NCI-H226 (cell line): ENCODE measurements at regions not wholly inside any gene's neighbourhood (a gene's known extent, or its start where the extent isn't known, plus 50 kb on each side); places are given as distances from the start of the nearest gene placed in this dataset.

Source experiments
- DNase-seq: peaks from one replicate; pipeline ENCODE4 v3.0.0-alpha.2; 2015

- no peak for DNase-seq
Measured at GRCh38 chr3:116849261-116849688, 139.7 kb downstream of the TUSC7 start.

GRCh38 chr3:116852803-116853202 is 143.2 kb downstream of the TUSC7 start:
- no peak for DNase-seq

- DNase-seq = no peak
Measured at GRCh38 chr3:116863270-116863770, 153.7 kb downstream of the TUSC7 start.

- no peak for DNase-seq
Measured at GRCh38 chr3:116863822-116864589, 154.4 kb downstream of the TUSC7 start.

DNA sequence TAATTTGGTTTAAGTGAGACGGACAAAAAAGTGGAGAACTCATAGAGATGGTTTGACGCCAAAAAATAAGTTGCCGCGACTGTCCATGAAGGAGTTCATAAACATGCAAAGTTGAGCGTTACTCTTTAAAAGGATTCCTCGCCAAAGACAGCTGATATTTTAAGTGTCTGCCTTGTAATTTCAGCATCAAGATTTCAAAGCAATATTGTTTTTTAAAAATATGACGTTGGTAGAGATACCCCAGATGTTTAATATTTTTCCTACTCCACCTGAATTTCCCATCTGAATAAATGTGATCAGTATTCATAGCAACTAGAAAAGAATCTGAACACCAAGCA is 155.0 kb downstream of the TUSC7 start:
- no peak for DNase-seq

- no peak for DNase-seq
Measured at GRCh38 chr3:116870379-116870778, 160.8 kb downstream of the TUSC7 start.

- no peak for DNase-seq
Measured at GRCh38 chr3:116871905-116872304, 162.3 kb downstream of the TUSC7 start.

DNA sequence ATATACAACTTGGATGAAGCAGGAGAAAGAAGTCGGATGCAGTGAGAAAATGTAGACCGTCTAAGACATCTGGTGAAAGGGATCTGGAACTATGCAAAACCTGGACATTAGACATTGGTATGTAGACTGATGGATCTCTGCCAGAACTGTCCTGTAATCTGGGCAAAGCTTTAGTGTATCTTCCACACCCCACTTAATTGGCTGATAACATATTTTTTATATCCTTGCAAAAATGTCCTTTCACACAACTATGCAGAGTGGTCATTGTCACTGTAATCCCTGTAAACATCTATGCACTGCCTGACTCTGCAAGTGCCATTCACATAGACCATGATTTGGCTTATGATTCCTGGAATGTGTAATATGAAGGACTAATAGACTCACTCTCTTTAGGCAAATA is 163.1 kb downstream of the TUSC7 start:
- no peak for DNase-seq

- no peak for DNase-seq
Measured at GRCh38 chr3:116873142-116873541, 163.6 kb downstream of the TUSC7 start.

DNA sequence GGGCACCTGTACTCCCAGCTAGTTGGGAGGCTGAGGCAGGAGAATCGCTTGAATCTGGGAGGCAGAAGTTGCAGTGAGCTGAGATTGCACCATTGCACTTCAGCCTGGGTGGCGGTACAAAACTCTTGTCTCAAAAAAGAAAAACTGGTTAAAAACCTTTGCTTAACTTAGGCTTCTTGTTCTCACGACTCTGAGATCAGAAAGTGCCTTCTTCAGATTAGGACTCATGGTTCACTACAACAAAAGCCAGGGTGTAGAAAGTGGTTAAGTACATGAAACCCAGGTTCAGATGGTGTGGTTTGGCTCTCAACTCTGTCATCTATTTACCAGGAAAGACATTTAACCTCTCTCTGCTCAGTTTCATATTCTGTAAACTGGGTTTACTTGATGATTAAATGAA is 168.4 kb downstream of the TUSC7 start:
- DNase-seq = no peak

GRCh38 chr3:116886202-116886893 is 176.8 kb downstream of the TUSC7 start:
- DNase-seq = no peak

- no peak for DNase-seq
Measured at GRCh38 chr3:116896116-116896515, 186.5 kb downstream of the TUSC7 start.

GRCh38 chr3:116897382-116897781 is 187.8 kb downstream of the TUSC7 start:
- no peak for DNase-seq

DNA sequence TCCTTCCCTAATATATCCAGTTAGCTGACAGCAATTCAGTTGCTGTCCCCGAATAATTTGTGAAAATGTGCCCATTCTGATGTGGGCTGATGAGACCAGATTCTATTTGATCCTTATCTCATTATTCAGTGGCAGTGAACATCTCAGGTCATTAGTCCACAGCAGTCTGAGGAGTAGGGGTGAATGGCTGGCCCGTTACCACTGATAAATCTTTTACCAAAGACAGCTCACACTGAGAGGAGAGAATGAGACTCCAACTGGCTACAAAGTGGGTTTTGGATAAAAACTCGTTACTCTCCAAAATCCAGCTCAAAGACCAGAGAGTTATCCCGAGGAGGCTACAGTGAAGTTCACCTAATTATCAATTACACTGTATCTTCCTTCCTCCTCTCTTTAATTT is 189.7 kb downstream of the TUSC7 start:
- DNase-seq = no peak

GRCh38 chr3:116905334-116905733 is 195.8 kb downstream of the TUSC7 start:
- DNase-seq = no peak

- no peak for DNase-seq
Measured at GRCh38 chr3:116905794-116906193, 196.2 kb downstream of the TUSC7 start.

- DNase-seq = no peak
Measured at GRCh38 chr3:116912116-116912515, 202.5 kb downstream of the TUSC7 start.

- no peak for DNase-seq
Measured at GRCh38 chr3:116914004-116914403, 204.4 kb downstream of the TUSC7 start.

GRCh38 chr3:116916836-116917235 is 207.3 kb downstream of the TUSC7 start:
- no peak for DNase-seq

GRCh38 chr3:116920826-116921610 is 211.4 kb downstream of the TUSC7 start:
- DNase-seq = no peak

DNA sequence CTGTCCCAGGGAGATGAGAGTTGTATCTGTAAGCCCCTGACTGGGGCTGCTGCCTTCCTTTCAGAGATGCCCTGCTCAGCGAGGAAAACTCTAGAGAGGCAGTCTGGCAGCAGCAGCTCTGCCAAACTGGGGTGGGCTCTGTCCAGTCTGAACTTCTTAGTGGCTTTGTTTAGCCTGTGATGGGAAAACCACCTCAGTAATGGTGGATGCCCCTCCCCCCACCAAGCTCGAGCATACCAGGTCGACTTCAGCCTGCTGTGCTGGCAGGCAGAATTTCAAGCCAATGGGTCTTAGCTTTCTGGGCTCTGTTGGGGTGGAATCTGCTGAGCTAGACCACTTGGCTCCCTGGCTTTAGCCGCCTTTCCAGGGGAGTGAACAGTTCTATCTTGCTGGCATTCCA is 218.3 kb downstream of the TUSC7 start:
- DNase-seq = no peak

- no peak for DNase-seq
Measured at GRCh38 chr3:116929505-116930222, 220.1 kb downstream of the TUSC7 start.

- no peak for DNase-seq
Measured at GRCh38 chr3:116930786-116931185, 221.2 kb downstream of the TUSC7 start.
